Omental fat pad (tissue), 3 donors: ENCODE measurements at regions not wholly inside any gene's neighbourhood (a gene's known extent, or its start where the extent isn't known, plus 50 kb on each side); places are given as distances from the start of the nearest gene placed in this dataset.

Experiments
- ATAC-seq: fragments of 150-250 bp; one replicate; pipeline ENCODE4 v1.9.1; 2016; ENCODE audit warnings: mild to moderate bottlenecking, moderate library complexity; ENCODE audit not compliant: low FRiP score
- DNase-seq: peaks from one replicate; pipeline ENCODE4 v3.0.0-alpha.2; 2019; ENCODE audit warnings: low spot score
- TF ChIP-seq, protein P1 (sequence below), 3 donors: fragments of 450-650 bp; IDR thresholded peaks; one replicate each; pipeline ENCODE4 v1.5.1; 2016 to 2017; ENCODE audit warnings: antibody characterized with exemption in 3 of 3, mild to moderate bottlenecking in 3 of 3, moderate library complexity in 2 of 3

GRCh38 chr6:168862346-168862980 is 391.2 kb downstream of the THBS2 start:
- no peak for ATAC-seq
- TF ChIP-seq, protein P1, sequence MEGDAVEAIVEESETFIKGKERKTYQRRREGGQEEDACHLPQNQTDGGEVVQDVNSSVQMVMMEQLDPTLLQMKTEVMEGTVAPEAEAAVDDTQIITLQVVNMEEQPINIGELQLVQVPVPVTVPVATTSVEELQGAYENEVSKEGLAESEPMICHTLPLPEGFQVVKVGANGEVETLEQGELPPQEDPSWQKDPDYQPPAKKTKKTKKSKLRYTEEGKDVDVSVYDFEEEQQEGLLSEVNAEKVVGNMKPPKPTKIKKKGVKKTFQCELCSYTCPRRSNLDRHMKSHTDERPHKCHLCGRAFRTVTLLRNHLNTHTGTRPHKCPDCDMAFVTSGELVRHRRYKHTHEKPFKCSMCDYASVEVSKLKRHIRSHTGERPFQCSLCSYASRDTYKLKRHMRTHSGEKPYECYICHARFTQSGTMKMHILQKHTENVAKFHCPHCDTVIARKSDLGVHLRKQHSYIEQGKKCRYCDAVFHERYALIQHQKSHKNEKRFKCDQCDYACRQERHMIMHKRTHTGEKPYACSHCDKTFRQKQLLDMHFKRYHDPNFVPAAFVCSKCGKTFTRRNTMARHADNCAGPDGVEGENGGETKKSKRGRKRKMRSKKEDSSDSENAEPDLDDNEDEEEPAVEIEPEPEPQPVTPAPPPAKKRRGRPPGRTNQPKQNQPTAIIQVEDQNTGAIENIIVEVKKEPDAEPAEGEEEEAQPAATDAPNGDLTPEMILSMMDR (IDR thresholded peaks at IDR 0.05) = no peak
- DNase-seq = no peak

DNA sequence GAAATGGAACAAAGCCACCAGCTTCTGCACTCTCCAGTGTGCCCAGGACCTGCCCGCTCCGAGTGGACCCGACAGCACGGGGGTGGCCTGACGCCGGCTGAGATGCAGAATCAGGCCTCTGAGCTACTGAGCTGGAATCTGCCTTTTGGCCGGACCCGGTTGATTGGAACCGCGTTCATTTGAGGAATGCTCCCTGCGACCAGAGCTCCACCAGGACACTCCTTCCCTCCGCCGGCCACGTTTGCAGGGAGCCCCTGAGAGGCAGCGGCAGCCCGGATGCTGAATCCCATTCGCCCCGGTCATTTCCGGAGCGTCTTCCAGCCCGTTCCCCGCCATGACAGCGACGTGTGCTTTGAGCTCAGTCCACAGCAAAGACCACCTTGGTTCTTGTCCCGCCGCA is 392.7 kb downstream of the THBS2 start:
- TF ChIP-seq, protein P1 (IDR thresholded peaks at IDR 0.05) = no peak
- ATAC-seq = no peak
- DNase-seq = no peak

DNA sequence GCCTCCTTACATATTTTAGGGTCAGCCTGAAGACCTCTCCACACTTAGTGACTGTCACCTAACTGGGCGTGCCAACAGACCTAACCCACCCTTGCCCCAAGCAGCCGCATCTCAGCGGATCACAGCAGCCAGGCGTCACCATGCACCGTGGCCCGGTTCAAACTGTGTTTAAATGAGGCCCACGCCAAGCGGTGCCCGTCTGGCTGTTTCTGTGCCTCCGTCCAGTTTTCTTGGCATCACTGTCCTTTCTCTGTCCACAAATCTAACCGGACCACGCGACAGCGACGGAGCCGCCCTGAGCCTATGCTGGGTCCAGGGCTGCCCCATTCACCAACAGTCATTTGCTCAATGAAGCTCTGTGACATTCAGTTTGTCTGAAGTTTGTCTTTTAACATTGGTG is 393.3 kb downstream of the THBS2 start:
- ATAC-seq = no peak
- no peak for DNase-seq
- TF ChIP-seq, protein P1 (IDR thresholded peaks at IDR 0.05) = no peak

- TF ChIP-seq, protein P1 (IDR thresholded peaks at IDR 0.05) = no peak
- DNase-seq (no peak), ATAC-seq (no peak)
Measured at GRCh38 chr6:168858926-168859325, 394.7 kb downstream of the THBS2 start.

DNA sequence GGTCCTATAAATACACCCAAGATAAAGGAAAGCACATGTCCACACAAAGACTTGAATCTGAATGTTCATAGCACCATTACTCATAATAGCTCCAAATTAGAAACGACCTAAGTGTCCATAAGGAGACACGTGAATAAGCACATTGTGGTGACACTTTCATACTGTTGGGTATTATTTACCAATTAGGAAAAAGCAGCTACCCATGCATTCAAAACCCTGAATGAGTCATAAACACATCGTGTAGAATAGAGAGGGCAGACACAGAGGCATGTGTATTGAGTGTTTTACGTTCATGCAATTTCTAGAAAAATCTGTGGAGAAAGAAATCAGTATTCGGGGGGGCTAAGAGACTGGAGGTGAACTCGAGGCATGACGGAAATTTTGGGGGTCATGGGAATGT is 396.7 kb downstream of the THBS2 start:
- TF ChIP-seq, protein P1 (IDR thresholded peaks at IDR 0.05) = no peak
- no peak for ATAC-seq
- no peak for DNase-seq

GRCh38 chr6:168852376-168852884 is 401.2 kb downstream of the THBS2 start:
- ATAC-seq = no peak
- TF ChIP-seq, protein P1 (IDR thresholded peaks at IDR 0.05) = no peak

More at GRCh38 chr6:168852376-168852884, 401.2 kb downstream of the THBS2 start:
- DNase-seq = no peak
